Calu3 (cell line): ENCODE measurements at regions not wholly inside any gene's neighbourhood (a gene's known extent, or its start where the extent isn't known, plus 50 kb on each side); places are given as distances from the start of the nearest gene placed in this dataset.

Source experiments
- BruUV-seq: library from RNA; stranded (reverse); fragments of 400-500 nt; replicated peaks from 2 replicates; lab custom pipeline; 2021; lab: Mats Ljungman, UMichigan
- CTCF ChIA-PET: fragments of 300-600 bp; sonication (Branson Sonifier 250); formaldehyde crosslinking; loops from one replicate; lab custom pipeline; 2022; ENCODE audit warnings: antibody characterized with exemption; lab: Charles Lee
- DNase-seq: peaks from one replicate; pipeline ENCODE4 v3.0.0; 2022
- H3K27ac Mint-ChIP-seq: one replicate; pipeline ENCODE4 v1.8.0; 2022; ENCODE audit warnings: mixed read lengths; ENCODE audit not compliant: unreplicated experiment
- H3K27me3 Mint-ChIP-seq: one replicate; pipeline ENCODE4 v1.8.0; 2022; ENCODE audit warnings: mixed read lengths; ENCODE audit not compliant: unreplicated experiment
- H3K36me3 Mint-ChIP-seq: one replicate; pipeline ENCODE4 v1.8.0; 2022; ENCODE audit warnings: mild to moderate bottlenecking, moderate library complexity, mixed read lengths; ENCODE audit not compliant: insufficient read depth, unreplicated experiment
- H3K4me1 Mint-ChIP-seq: one replicate; pipeline ENCODE4 v1.8.0; 2022; ENCODE audit warnings: mild to moderate bottlenecking, low read depth, mixed read lengths; ENCODE audit not compliant: unreplicated experiment
- H3K4me3 Mint-ChIP-seq: one replicate; pipeline ENCODE4 v1.8.0; 2022; ENCODE audit warnings: mild to moderate bottlenecking, low read depth, moderate library complexity, mixed read lengths; ENCODE audit not compliant: unreplicated experiment
- H3K9me3 Mint-ChIP-seq: one replicate; pipeline ENCODE4 v1.8.0; 2022; ENCODE audit warnings: low read depth, mixed read lengths; ENCODE audit not compliant: unreplicated experiment
- intact Hi-C: fragments of 100-400 bp; cut with micrococcal nuclease; formaldehyde crosslinking; loops from one replicate; pipeline ENCODE4 v1.10.0; 2022; ENCODE audit not compliant: unreplicated experiment
- TF ChIP-seq, protein P1 (sequence below): fragments of 200-600 bp; IDR thresholded peaks from one replicate; pipeline ENCODE4 v1.8.0; 2022; ENCODE audit warnings: antibody characterized with exemption; ENCODE audit not compliant: unreplicated experiment

DNA sequence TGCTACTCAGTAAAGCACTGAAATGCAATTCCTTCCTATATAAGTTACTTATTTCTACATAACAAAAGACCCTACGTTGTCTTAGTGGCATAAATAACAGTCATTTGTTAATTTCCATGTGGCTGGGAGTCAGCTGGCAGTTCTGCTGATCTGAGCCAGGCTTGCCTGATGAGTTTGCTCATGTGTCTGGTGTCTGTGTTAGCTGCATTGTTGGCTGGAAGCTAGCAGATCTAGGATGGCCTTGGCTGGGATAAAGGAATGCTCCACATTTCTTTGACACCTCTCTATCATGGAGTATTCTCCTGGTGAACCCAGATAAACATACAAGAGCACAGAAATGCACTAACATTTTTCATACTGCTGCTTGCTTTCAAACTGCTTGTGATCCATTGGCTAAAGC is 264.4 kb upstream of the MON1B start:
- intact Hi-C loops = no loop called here
- Mint-ChIP-seq H3K9me3 (peaks cover 2% of the 10 kb centered on the region), H3K4me1 (no peaks in the 10 kb centered on the region), H3K4me3 (no peak overlapping the region), H3K27me3 (no peaks in the 10 kb centered on the region), H3K36me3 (no peaks in the 10 kb centered on the region), H3K27ac (no peak overlapping the region)
- TF ChIP-seq, protein P1, sequence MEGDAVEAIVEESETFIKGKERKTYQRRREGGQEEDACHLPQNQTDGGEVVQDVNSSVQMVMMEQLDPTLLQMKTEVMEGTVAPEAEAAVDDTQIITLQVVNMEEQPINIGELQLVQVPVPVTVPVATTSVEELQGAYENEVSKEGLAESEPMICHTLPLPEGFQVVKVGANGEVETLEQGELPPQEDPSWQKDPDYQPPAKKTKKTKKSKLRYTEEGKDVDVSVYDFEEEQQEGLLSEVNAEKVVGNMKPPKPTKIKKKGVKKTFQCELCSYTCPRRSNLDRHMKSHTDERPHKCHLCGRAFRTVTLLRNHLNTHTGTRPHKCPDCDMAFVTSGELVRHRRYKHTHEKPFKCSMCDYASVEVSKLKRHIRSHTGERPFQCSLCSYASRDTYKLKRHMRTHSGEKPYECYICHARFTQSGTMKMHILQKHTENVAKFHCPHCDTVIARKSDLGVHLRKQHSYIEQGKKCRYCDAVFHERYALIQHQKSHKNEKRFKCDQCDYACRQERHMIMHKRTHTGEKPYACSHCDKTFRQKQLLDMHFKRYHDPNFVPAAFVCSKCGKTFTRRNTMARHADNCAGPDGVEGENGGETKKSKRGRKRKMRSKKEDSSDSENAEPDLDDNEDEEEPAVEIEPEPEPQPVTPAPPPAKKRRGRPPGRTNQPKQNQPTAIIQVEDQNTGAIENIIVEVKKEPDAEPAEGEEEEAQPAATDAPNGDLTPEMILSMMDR = no peak
- BruUV-seq = no TSS peak
- no peak for DNase-seq
- CTCF ChIA-PET = no interaction called here

DNA sequence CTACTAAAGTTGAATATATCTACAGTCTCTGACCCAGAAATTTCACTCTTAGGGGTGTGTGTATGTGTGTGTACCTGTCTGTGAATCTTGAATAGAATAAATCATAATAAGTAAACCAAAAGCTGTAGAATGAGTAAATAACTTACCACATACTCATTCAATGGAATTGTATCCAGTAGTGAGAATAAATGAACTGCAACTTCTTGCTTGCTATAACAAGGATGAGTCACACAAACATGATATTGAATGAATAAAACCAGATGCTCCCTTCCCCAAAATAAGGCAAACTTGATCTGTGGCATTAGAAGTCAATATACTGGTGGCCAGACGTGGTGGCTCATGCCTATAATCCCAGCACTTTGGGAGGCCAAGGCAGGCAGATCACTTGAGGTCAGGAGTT is 259.8 kb upstream of the MON1B start:
- CTCF ChIA-PET = interaction anchor here (0.6 kb wide), 1 partner anchor 75 kb away, joined by 3 read pairs; no protein-coding TSS in a partner anchor
- H3K9me3 Mint-ChIP-seq = peaks cover 4% of the 10 kb centered on the region
- TF ChIP-seq, protein P1 = no peak
- no TSS peak for BruUV-seq
- no peak for DNase-seq
- H3K27me3 Mint-ChIP-seq = no peaks in the 10 kb centered on the region
- H3K36me3 Mint-ChIP-seq = no peaks in the 10 kb centered on the region
- no peak overlapping the region for H3K27ac Mint-ChIP-seq
- no peak overlapping the region for H3K4me3 Mint-ChIP-seq
- no peaks in the 10 kb centered on the region for H3K4me1 Mint-ChIP-seq
- intact Hi-C loops = no loop called here

DNA sequence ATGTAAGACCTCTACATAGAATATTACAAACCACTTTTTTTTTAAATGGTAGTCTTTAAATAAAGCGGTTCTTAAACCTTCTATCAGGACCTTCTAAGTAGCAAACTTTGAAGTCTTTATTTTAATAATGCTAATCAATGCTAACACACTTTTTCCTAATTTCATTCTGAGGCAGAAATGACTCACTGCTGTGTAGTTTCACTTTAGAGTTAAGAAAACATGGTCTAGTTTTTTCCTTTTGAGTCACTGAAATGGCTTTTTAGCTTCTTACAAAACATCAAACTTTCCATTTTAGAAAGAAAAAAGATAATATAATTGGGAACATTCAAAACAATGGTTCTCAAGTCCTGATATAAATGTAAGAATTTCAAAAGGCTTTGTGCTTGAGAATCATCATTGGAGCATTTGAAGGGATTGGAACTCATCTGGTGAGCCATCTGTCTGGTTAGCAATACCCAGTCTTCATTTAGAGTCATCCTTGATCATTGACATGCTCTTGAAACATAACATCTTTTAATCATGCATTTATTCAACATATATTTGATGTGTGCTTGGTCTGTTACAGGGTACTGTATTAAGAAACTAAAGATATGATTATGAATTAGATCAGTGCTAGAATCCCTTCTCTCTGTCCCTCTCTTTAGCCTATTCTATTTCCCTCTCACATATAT is 258.3 kb upstream of the MON1B start:
- H3K4me1 Mint-ChIP-seq = no peaks in the 10 kb centered on the region
- H3K27me3 Mint-ChIP-seq = no peaks in the 10 kb centered on the region
- intact Hi-C loops = no loop called here
- CTCF ChIA-PET = interaction anchor here (0.6 kb wide), 1 partner anchor 32 kb away, joined by 3 read pairs; no protein-coding TSS in a partner anchor
- TF ChIP-seq, protein P1 = no peak
- no peak overlapping the region for H3K27ac Mint-ChIP-seq
- no peak for DNase-seq
- no peaks in the 10 kb centered on the region for H3K36me3 Mint-ChIP-seq
- no TSS peak for BruUV-seq
- peaks cover 4% of the 10 kb centered on the region for H3K9me3 Mint-ChIP-seq
- no peak overlapping the region for H3K4me3 Mint-ChIP-seq

DNA sequence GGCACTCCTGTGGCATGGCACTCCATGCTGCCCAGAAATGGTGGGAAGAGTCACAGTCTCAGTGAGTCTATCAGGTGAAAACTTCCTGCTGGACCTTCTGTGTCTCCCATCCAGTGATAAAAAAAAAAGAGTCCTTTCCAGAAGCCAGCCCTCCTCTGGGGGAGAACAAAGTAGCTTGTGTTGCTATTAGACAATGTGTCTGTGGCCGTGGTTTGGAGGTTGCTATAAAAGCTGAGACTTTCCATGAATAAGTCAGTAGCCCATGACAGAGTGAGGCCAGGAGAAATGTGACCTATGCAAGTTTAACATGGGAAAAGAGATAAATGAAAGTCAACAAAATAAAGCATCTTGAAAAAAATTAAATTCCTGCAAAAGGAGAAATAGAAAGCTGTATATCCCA is 250.7 kb upstream of the MON1B start:
- H3K4me1 Mint-ChIP-seq = peaks cover 7% of the 10 kb centered on the region

More for the DNA sequence above, 250.7 kb upstream of the MON1B start:
- no peaks in the 10 kb centered on the region for H3K27me3 Mint-ChIP-seq
- H3K27ac Mint-ChIP-seq = no peak overlapping the region
- no peak for DNase-seq
- intact Hi-C loops = no loop called here
- no peak overlapping the region for H3K4me3 Mint-ChIP-seq
- CTCF ChIA-PET = no interaction called here
- TF ChIP-seq, protein P1 = no peak
- no TSS peak for BruUV-seq
- no peaks in the 10 kb centered on the region for H3K36me3 Mint-ChIP-seq
- H3K9me3 Mint-ChIP-seq = peaks cover 7% of the 10 kb centered on the region
